ENCODE measurements at regions not wholly inside any gene's neighbourhood (a gene's known extent, or its start where the extent isn't known, plus 50 kb on each side); places are given as distances from the start of the nearest gene placed in this dataset.

- H3K4me3 ChIP-seq (ENCODE audit: low read length in 3 of 3): no peak overlapping the region
- no peak for DNase-seq
Measured at GRCh38 chr20:7180256-7181045, 413.0 kb downstream of the BMP2 start.

GRCh38 chr20:7189231-7189630, 421.7 kb downstream of the BMP2 start:
- H3K4me1 ChIP-seq (ENCODE audit: control insufficient read depth in 2 of 3, insufficient read depth in 2 of 3, low read depth in 1 of 3, low read length in 3 of 3): no peaks in the 10 kb centered on the region
- intact Hi-C loops (cut with DNase I): no loop called here

More at GRCh38 chr20:7180256-7181045, 413.0 kb downstream of the BMP2 start:
- no peak for TF ChIP-seq CTCF (IDR thresholded peaks at IDR 0.05; ENCODE audit: borderline replicate concordance, extremely low read depth, insufficient read depth)
- FAIRE-seq: no peak
- H3K4me1 ChIP-seq (ENCODE audit: control insufficient read depth in 2 of 3, insufficient read depth in 2 of 3, low read depth in 1 of 3, low read length in 3 of 3): no peaks in the 10 kb centered on the region
- H3K27ac ChIP-seq (ENCODE audit: low read depth in 2 of 2, low read length in 2 of 2): no peak overlapping the region
- H3K9me3 ChIP-seq (ENCODE audit: control insufficient read depth in 2 of 3, insufficient read depth in 1 of 3, low read length in 3 of 3): no peaks in the 10 kb centered on the region
- H3K9ac ChIP-seq (ENCODE audit: low read length in 3 of 3): no peak overlapping the region
- intact Hi-C loops (cut with DNase I): no loop called here
- H3K27me3 ChIP-seq (ENCODE audit: control insufficient read depth, insufficient read depth, low read length): no peaks in the 10 kb centered on the region
- no peaks in the 10 kb centered on the region for H3K36me3 ChIP-seq (ENCODE audit: control insufficient read depth in 2 of 3, insufficient read depth in 3 of 3, low read length in 3 of 3)

GRCh38 chr20:7193681-7194080, 426.2 kb downstream of the BMP2 start:
- intact Hi-C loops (cut with DNase I): no loop called here
- Histone ChIP-seq H3K27ac (ENCODE audit: low read depth in 2 of 2, low read length in 2 of 2) (no peak overlapping the region), H3K4me3 (ENCODE audit: low read length in 3 of 3) (no peak overlapping the region), H3K9me3 (ENCODE audit: control insufficient read depth in 2 of 3, insufficient read depth in 1 of 3, low read length in 3 of 3) (no peaks in the 10 kb centered on the region), H3K27me3 (ENCODE audit: control insufficient read depth, insufficient read depth, low read length) (no peaks in the 10 kb centered on the region), H3K9ac (ENCODE audit: low read length in 3 of 3) (no peak overlapping the region), H3K4me1 (ENCODE audit: control insufficient read depth in 2 of 3, insufficient read depth in 2 of 3, low read depth in 1 of 3, low read length in 3 of 3) (no peaks in the 10 kb centered on the region), H3K36me3 (ENCODE audit: control insufficient read depth in 2 of 3, insufficient read depth in 3 of 3, low read length in 3 of 3) (no peaks in the 10 kb centered on the region)
- no peak for TF ChIP-seq CTCF (IDR thresholded peaks at IDR 0.05; ENCODE audit: borderline replicate concordance, extremely low read depth, insufficient read depth)
- FAIRE-seq (no peak), DNase-seq (no peak)

More at GRCh38 chr20:7189231-7189630, 421.7 kb downstream of the BMP2 start:
- no peak overlapping the region for H3K9ac ChIP-seq (ENCODE audit: low read length in 3 of 3)
- H3K9me3 ChIP-seq (ENCODE audit: control insufficient read depth in 2 of 3, insufficient read depth in 1 of 3, low read length in 3 of 3): no peaks in the 10 kb centered on the region
- H3K27ac ChIP-seq (ENCODE audit: low read depth in 2 of 2, low read length in 2 of 2): no peak overlapping the region
- DNase-seq (no peak), FAIRE-seq (no peak)
- no peaks in the 10 kb centered on the region for H3K36me3 ChIP-seq (ENCODE audit: control insufficient read depth in 2 of 3, insufficient read depth in 3 of 3, low read length in 3 of 3)
- no peak overlapping the region for H3K4me3 ChIP-seq (ENCODE audit: low read length in 3 of 3)
- no peak for TF ChIP-seq CTCF (IDR thresholded peaks at IDR 0.05; ENCODE audit: borderline replicate concordance, extremely low read depth, insufficient read depth)
- H3K27me3 ChIP-seq (ENCODE audit: control insufficient read depth, insufficient read depth, low read length): no peaks in the 10 kb centered on the region
